ENCODE measurements at regions not wholly inside any gene's neighbourhood (a gene's known extent, or its start where the extent isn't known, plus 50 kb on each side); places are given as distances from the start of the nearest gene placed in this dataset.

GRCh38 chr21:27674041-27674615 lies 707.2 kb upstream of the ADAMTS5 start (continued):
- TF ChIP-seq CREB1 (CRISPR knock-in tag; IDR thresholded peaks at IDR 0.05) (no peak), IRF2 (CRISPR knock-in tag; IDR thresholded peaks at IDR 0.05; ENCODE audit: borderline replicate concordance, low read depth) (no peak), ZSCAN18 (CRISPR knock-in tag; IDR thresholded peaks at IDR 0.05) (no peak), ESRRA (CRISPR knock-in tag; IDR thresholded peaks at IDR 0.05; ENCODE audit: borderline replicate concordance) (no peak), E2F5 (CRISPR knock-in tag; IDR thresholded peaks at IDR 0.05) (no peak), GTF2I (CRISPR knock-in tag; conservative IDR thresholded peaks at IDR 0.05) (no peak), STAT6 (CRISPR knock-in tag; conservative IDR thresholded peaks at IDR 0.05; ENCODE audit: low read depth) (no peak)

GRCh38 chr21:27673581-27673980 lies 706.7 kb upstream of the ADAMTS5 start:
- Mint-ChIP-seq H3K27ac (no peak overlapping the region), H3K4me3 (no peak overlapping the region), H3K36me3 (no peaks in the 10 kb centered on the region), H3K27me3 (ENCODE audit: low read depth) (no peaks in the 10 kb centered on the region), H3K4me1 (no peaks in the 10 kb centered on the region), H3K9me3 (peaks cover 2% of the 10 kb centered on the region; the same call in 1 of the 2 replicates)
- CTCF ChIA-PET: interaction anchor here (1.1 to 1.5 kb wide), 2 partner anchors 13 to 1072 kb away, joined by 3 read pairs; no protein-coding TSS in a partner anchor
- DNase-seq (ENCODE audit: low spot score) (no peak), ATAC-seq (no peak)
- POLR2A ChIA-PET: no interaction called here
- no peak for TF ChIP-seq ZBTB43 (CRISPR knock-in tag; IDR thresholded peaks at IDR 0.05)
- TF ChIP-seq TEAD1 (CRISPR knock-in tag; IDR thresholded peaks at IDR 0.05): no peak
- TF ChIP-seq CDX4 (CRISPR knock-in tag; IDR thresholded peaks at IDR 0.05; ENCODE audit: borderline replicate concordance): no peak
- TF ChIP-seq USF1 (CRISPR knock-in tag; IDR thresholded peaks at IDR 0.05): no peak
- TF ChIP-seq USF2 (CRISPR knock-in tag; IDR thresholded peaks at IDR 0.05): no peak
- TF ChIP-seq IRF1 (CRISPR knock-in tag; IDR thresholded peaks at IDR 0.05): no peak

GRCh38 chr21:27671207-27671606 lies 704.3 kb upstream of the ADAMTS5 start:
- Mint-ChIP-seq H3K9me3 (no peaks in the 10 kb centered on the region; the same call in 1 of the 2 replicates), H3K27ac (no peak overlapping the region), H3K36me3 (no peaks in the 10 kb centered on the region), H3K4me1 (no peaks in the 10 kb centered on the region), H3K4me3 (no peak overlapping the region), H3K27me3 (ENCODE audit: low read depth) (no peaks in the 10 kb centered on the region)
- DNase-seq (ENCODE audit: low spot score) (no peak), ATAC-seq (no peak)
- POLR2A ChIA-PET: no interaction called here
- CTCF ChIA-PET: no interaction called here
- no peak for TF ChIP-seq FOXK1 (CRISPR knock-in tag; IDR thresholded peaks at IDR 0.05)
- TF ChIP-seq ZNF416 (CRISPR knock-in tag; IDR thresholded peaks at IDR 0.05): no peak
- TF ChIP-seq TCF7 (CRISPR knock-in tag; IDR thresholded peaks at IDR 0.05; ENCODE audit: low read depth): no peak
- TF ChIP-seq FOXP4 (CRISPR knock-in tag; IDR thresholded peaks at IDR 0.05): no peak
- TF ChIP-seq CDX4 (CRISPR knock-in tag; IDR thresholded peaks at IDR 0.05; ENCODE audit: borderline replicate concordance): no peak
- TF ChIP-seq RELA (CRISPR knock-in tag; IDR thresholded peaks at IDR 0.05; ENCODE audit: borderline replicate concordance): no peak
- no peak for TF ChIP-seq ERG (CRISPR knock-in tag; IDR thresholded peaks at IDR 0.05)
